HepG2 (cell line): ENCODE measurements at regions not wholly inside any gene's neighbourhood (a gene's known extent, or its start where the extent isn't known, plus 50 kb on each side); places are given as distances from the start of the nearest gene placed in this dataset.

Experiments
- ATAC-seq: fragments of 200-7000 bp; cut with Tn5 transposase; 3 replicates; pipeline ENCODE4 v1.9.1; 2020; ENCODE audit warnings: mild to moderate bottlenecking, moderate library complexity
- BruUV-seq: library from RNA; stranded (reverse); fragments of 400-500 nt; replicated peaks from 2 replicates; lab custom pipeline; 2021; lab: Mats Ljungman, UMichigan
- CTCF ChIA-PET: fragments of 300-600 bp; formaldehyde crosslinking; extraction: SDS; loops from one replicate; lab custom pipeline; 2021; ENCODE audit warnings: low total read pairs, inconsistent platforms, low intra/inter-chr PET ratio; lab: Yijun Ruan, JAX
- POLR2A ChIA-PET: fragments of 350-600 bp; sonication (Branson Sonifier 250); formaldehyde crosslinking; loops from one replicate; lab custom pipeline; 2020; ENCODE audit warnings: antibody characterized with exemption, inconsistent platforms; lab: Yijun Ruan, JAX
- DNase-seq: peaks from one replicate; pipeline ENCODE4 v3.0.0-alpha.2; 2015; ENCODE audit warnings: low spot score
- FAIRE-seq: peaks from 3 replicates; lab custom pipeline; 2011; peaks lifted over from hg19 to GRCh38; lab: Jason Lieb, UNC
- H2AFZ ChIP-seq: one replicate; pipeline ENCODE4 v1.6.1; 2011; ENCODE audit warnings: low read length, inconsistent platforms
- H3K27ac ChIP-seq: fragments of 300-600 bp; 3 replicates; pipeline ENCODE4 v1.8.0; 2011; ENCODE audit warnings: mixed run types, mild to moderate bottlenecking, mixed read lengths, low read length, inconsistent platforms; ENCODE audit not compliant: insufficient read depth; ENCODE audit errors: extremely low read length
- H3K27me3 ChIP-seq, 2 experiments: fragments of 200-600 bp in 1 of 2; 2 replicates in 1 of 2; 3 replicates in 1 of 2; pipeline versions ENCODE4 v1.6.0 to v1.8.0; 2011; ENCODE audit warnings: low read length in 2 of 2, mild to moderate bottlenecking in 2 of 2, moderate library complexity in 2 of 2, inconsistent platforms in 1 of 2; ENCODE audit not compliant: insufficient read depth in 2 of 2, control insufficient read depth in 1 of 2
- H3K36me3 ChIP-seq, 2 experiments: fragments of 200-600 bp in 1 of 2; replicated peaks in 1 of 2; 2 replicates in 1 of 2; 3 replicates in 1 of 2; pipeline versions ENCODE4 v1.5.1 to v1.8.0; 2011; ENCODE audit warnings: low read length in 2 of 2, inconsistent platforms in 1 of 2; ENCODE audit not compliant: insufficient read depth in 2 of 2, control insufficient read depth in 1 of 2
- H3K4me1 ChIP-seq: 2 replicates; pipeline ENCODE4 v1.5.1; 2012; ENCODE audit warnings: low read length, inconsistent platforms; ENCODE audit not compliant: insufficient read depth
- H3K4me2 ChIP-seq: 2 replicates; pipeline ENCODE4 v1.6.0; 2011; ENCODE audit warnings: low read depth, low read length, inconsistent platforms
- H3K4me3 ChIP-seq, 3 experiments: fragments of 200-600 bp in 1 of 3; sonication (generic), shearing (Covaris generic) in 1 of 3; replicated peaks in 1 of 3; 2 replicates each; pipeline ENCODE4 v1.5.1; 2011 to 2016; ENCODE audit warnings: low read length in 3 of 3, inconsistent platforms in 2 of 3, low read depth in 2 of 3, mild to moderate bottlenecking in 2 of 3, control low read depth in 1 of 3, mixed read lengths in 1 of 3; ENCODE audit not compliant: insufficient read depth in 1 of 3
- H3K79me2 ChIP-seq: one replicate; pipeline ENCODE4 v1.6.1; 2011; ENCODE audit warnings: low read length, inconsistent platforms; ENCODE audit not compliant: insufficient read depth
- H3K9ac ChIP-seq: 2 replicates; pipeline ENCODE4 v1.6.0; 2011; ENCODE audit warnings: mild to moderate bottlenecking, low read depth, low read length, inconsistent platforms; ENCODE audit not compliant: insufficient read depth
- H3K9me3 ChIP-seq: 2 replicates; pipeline ENCODE4 v1.5.1; 2012; ENCODE audit warnings: mild to moderate bottlenecking, low read length
- H4K20me1 ChIP-seq: 2 replicates; pipeline ENCODE4 v1.6.0; 2011; ENCODE audit warnings: inconsistent platforms, mild to moderate bottlenecking, low read length, moderate library complexity; ENCODE audit not compliant: insufficient read depth
- ARNT2 ChIP-seq: sonication (generic); formaldehyde crosslinking; IDR thresholded peaks from 2 replicates; pipeline ENCODE4 v1.8.0; 2022; ENCODE audit warnings: mild to moderate bottlenecking, low read depth, missing genetic modification reagents, moderate library complexity
- ATF6 ChIP-seq: sonication (generic); formaldehyde crosslinking; conservative IDR thresholded peaks from 2 replicates; pipeline ENCODE4 v1.4.0; 2020; ENCODE audit warnings: missing genetic modification reagents
- CREB1 ChIP-seq, 2 experiments: fragments of 450-650 bp in 1 of 2; IDR thresholded peaks; 2 replicates each; pipeline ENCODE4 v1.6.1; 2016 to 2017; ENCODE audit warnings: control low read depth in 1 of 2, mild to moderate bottlenecking in 1 of 2, missing compliant biosample characterization in 1 of 2, missing genetic modification characterization in 1 of 2
- DMAP1 ChIP-seq: IDR thresholded peaks from 2 replicates; pipeline ENCODE4 v1.6.1; 2016
- EP300 ChIP-seq, 3 experiments: sonication (generic) in 1 of 3; formaldehyde crosslinking in 1 of 3; IDR thresholded peaks; 2 replicates each; pipeline versions ENCODE4 v1.5.1 to v1.6.1; 2011 to 2020; ENCODE audit warnings: low read depth in 2 of 3, low read length in 2 of 3, borderline replicate concordance in 1 of 3, improper control_type of control experiment in 1 of 3, mild to moderate bottlenecking in 1 of 3, missing genetic modification reagents in 1 of 3, moderate library complexity in 1 of 3
- FOXO1 ChIP-seq: sonication (generic); formaldehyde crosslinking; IDR thresholded peaks from 2 replicates; pipeline ENCODE4 v1.4.0; 2020; ENCODE audit warnings: missing genetic modification reagents
- LRRFIP1 ChIP-seq: sonication (generic); formaldehyde crosslinking; conservative IDR thresholded peaks from 2 replicates; pipeline ENCODE4 v1.4.0; 2020; ENCODE audit warnings: missing genetic modification reagents
- MNT ChIP-seq: fragments of 450-650 bp; IDR thresholded peaks from 2 replicates; pipeline ENCODE4 v1.6.1; 2016
- PCBP2 ChIP-seq: fragments of 200-400 bp; formaldehyde crosslinking; optimal IDR thresholded peaks from 2 replicates; pipeline ENCODE3; 2018; ENCODE audit warnings: low read length, low read depth; ENCODE audit not compliant: poor library complexity, severe bottlenecking
- SATB2 ChIP-seq: sonication (generic); formaldehyde crosslinking; IDR thresholded peaks from 2 replicates; pipeline ENCODE4 v1.5.0; 2020; ENCODE audit warnings: missing genetic modification reagents
- SMARCE1 ChIP-seq: fragments of 450-650 bp; IDR thresholded peaks from 2 replicates; pipeline ENCODE4 v1.6.1; 2017; ENCODE audit warnings: borderline replicate concordance
- TBL1XR1 ChIP-seq: fragments of 150-350 bp; IDR thresholded peaks from 2 replicates; pipeline ENCODE4 v1.6.1; 2014; ENCODE audit warnings: borderline replicate concordance, low read length; ENCODE audit not compliant: partially characterized antibody
- ZNF20 ChIP-seq: sonication (generic); formaldehyde crosslinking; IDR thresholded peaks from 2 replicates; pipeline ENCODE4 v1.4.0; 2020; ENCODE audit warnings: mild to moderate bottlenecking, moderate library complexity, missing genetic modification reagents
- ZNF30 ChIP-seq: sonication (generic); formaldehyde crosslinking; IDR thresholded peaks from 2 replicates; pipeline ENCODE4 v1.5.0; 2020; ENCODE audit warnings: mild to moderate bottlenecking, missing genetic modification reagents
- ZNF678 ChIP-seq: sonication (generic); formaldehyde crosslinking; IDR thresholded peaks from 2 replicates; pipeline ENCODE4 v1.4.0; 2020; ENCODE audit warnings: mild to moderate bottlenecking, missing genetic modification reagents
- ZSCAN22 ChIP-seq: sonication (generic); formaldehyde crosslinking; IDR thresholded peaks from 2 replicates; pipeline ENCODE4 v1.4.0; 2020; ENCODE audit warnings: mild to moderate bottlenecking, missing genetic modification reagents
- ZZZ3 ChIP-seq: sonication (generic); formaldehyde crosslinking; IDR thresholded peaks from 2 replicates; pipeline ENCODE4 v1.4.0; 2020; ENCODE audit warnings: missing genetic modification reagents, mild to moderate bottlenecking, borderline replicate concordance
- whole genome bisulfite sequencing: methylation state at CpG from one replicate; pipeline ENCODE4 v1.1.6; 2017; ENCODE audit warnings: low lambda C conversion rate; 5-methylcytosine and 5-hydroxymethylcytosine counted together
- in situ Hi-C: cut with HindIII; loops from 2 replicates; pipeline ENCODE4 v1.10.0; 2017; ENCODE audit warnings: low pct_unique_long_range_greater_than_20kb; ENCODE audit not compliant: extremely low pct_ligation_motif_present
- intact Hi-C: fragments of 100-400 bp; cut with micrococcal nuclease; formaldehyde crosslinking; loops from one replicate; pipeline ENCODE4 v1.10.0; 2022; ENCODE audit not compliant: unreplicated experiment

GRCh38 chr15:60251300-60252070 lies 146.3 kb downstream of the ANXA2 start:
- POLR2A ChIA-PET: no interaction called here
- Histone ChIP-seq H3K9me3 (no peaks in the 10 kb centered on the region), H3K4me2 (no peak overlapping the region), H3K79me2 (no peaks in the 10 kb centered on the region), H3K27me3 (peaks cover 0 to 4% of the 10 kb centered on the region in 2 experiments; a peak in 1 of 5 replicates), H2AFZ (no peak overlapping the region)
- no TSS peak for BruUV-seq
- CTCF ChIA-PET: no interaction called here
- DNase-seq: no peak
- no peak for FAIRE-seq
- 3% methylated on average over 6 of the region's 6 CpGs for WGBS
- in situ Hi-C loops (no loop called here), intact Hi-C loops (no loop called here)
- no peak for TF ChIP-seq ZNF30 (CRISPR knock-in tag)
- TF ChIP-seq PCBP2: no peak
- TF ChIP-seq MNT: no peak
- TF ChIP-seq ZNF678 (CRISPR knock-in tag): no peak
- TF ChIP-seq ARNT2 (CRISPR knock-in tag): no peak
- no peak for TF ChIP-seq DMAP1
- TF ChIP-seq ZNF20 (CRISPR knock-in tag): no peak
- TF ChIP-seq TBL1XR1: no peak
- no peak for TF ChIP-seq LRRFIP1 (CRISPR knock-in tag)
- no peak for TF ChIP-seq ATF6
- no peak for TF ChIP-seq EP300 (IDR thresholded peaks at IDR 0.05; ENCODE audit: low read depth in 2 of 2, low read length in 2 of 2)
- no peak for TF ChIP-seq EP300 (CRISPR knock-in tag; IDR thresholded peaks at IDR 0.05; ENCODE audit: borderline replicate concordance)
- no peak for TF ChIP-seq FOXO1 (CRISPR knock-in tag)
- TF ChIP-seq ZZZ3 (CRISPR knock-in tag): no peak
- TF ChIP-seq ZSCAN22 (CRISPR knock-in tag): no peak
- TF ChIP-seq SATB2 (CRISPR knock-in tag): no peak
- TF ChIP-seq SMARCE1: no peak
- no peak for TF ChIP-seq CREB1 (IDR thresholded peaks at IDR 0.05)
- no peak for TF ChIP-seq CREB1 (CRISPR knock-in tag; IDR thresholded peaks at IDR 0.05)
- TF ChIP-seq, all 625 proteins: peak for 0
- Histone ChIP-seq H3K27ac (no peak overlapping the region), H3K36me3 (no peaks in the 10 kb centered on the region), H4K20me1 (no peaks in the 10 kb centered on the region), H3K9ac (no peak overlapping the region), H3K4me1 (peaks cover 9% of the 10 kb centered on the region), H3K4me3 (no peak overlapping the region)
- ATAC-seq: no peak
